GM21515 (cell line): ENCODE measurements at regions not wholly inside any gene's neighbourhood (a gene's known extent, or its start where the extent isn't known, plus 50 kb on each side); places are given as distances from the start of the nearest gene placed in this dataset.

Experiments used
- ATAC-seq: cut with Tn5 transposase; IDR thresholded peaks from one replicate; pipeline ENCODE4 v1.9.1; 2021; ENCODE audit not compliant: unreplicated experiment

DNA sequence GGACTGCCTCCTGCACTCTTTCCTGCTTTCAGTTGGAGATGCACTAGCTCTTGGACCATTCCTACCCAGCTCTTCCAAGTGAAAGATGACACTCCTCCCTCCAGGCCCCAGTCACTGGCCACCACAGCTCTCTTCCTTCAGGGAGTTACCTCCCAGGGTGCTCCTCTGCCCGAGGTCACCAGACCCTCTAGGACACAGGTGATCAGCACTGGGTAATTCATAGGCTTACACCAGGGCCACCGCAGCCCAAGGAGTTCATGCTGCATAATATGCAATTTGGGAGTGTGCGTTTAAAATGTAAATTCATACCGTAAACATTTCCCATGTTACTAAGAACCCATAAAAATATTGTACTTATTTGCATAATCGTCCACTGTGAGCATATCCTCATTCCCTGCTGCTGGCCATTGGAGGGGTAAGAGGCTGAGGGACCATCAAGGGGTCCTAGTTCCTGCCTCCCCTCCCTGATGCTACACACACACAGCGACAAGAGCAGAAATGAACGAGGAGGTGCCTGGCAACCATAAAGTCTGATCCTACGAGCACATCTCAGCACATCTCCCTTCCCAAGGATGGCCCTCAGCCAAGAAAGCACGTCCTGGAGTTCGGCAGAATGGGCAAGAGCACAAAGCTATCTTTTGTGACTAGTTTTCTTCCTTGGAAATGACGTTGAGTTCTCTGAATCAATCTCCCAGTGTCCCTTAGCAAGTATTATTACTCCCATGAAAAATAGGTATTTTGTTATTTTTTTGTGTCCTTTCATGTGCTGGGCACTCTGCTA is 222.9 kb upstream of the RAB4A start:
- ATAC-seq = no peak

DNA sequence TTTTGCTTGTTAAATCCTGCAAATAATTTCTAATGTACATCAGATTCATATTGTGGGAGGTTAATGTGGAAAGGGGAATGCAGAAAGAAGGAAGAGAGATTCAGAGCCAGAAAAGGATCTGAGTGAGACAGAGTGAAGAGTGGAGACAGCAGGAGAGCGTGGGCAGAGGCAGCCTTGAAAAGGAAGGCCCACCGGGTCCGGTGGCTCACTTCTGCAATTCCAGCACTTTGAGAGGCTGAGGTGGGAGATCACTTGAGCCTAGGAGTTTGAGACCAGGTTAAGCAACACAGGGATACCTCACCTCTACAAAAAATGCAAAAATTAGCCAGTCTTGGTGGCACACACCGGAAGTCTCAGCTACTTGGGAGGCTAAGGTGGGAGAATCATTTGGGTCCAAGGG is 222.0 kb upstream of the RAB4A start:
- ATAC-seq = no peak

DNA sequence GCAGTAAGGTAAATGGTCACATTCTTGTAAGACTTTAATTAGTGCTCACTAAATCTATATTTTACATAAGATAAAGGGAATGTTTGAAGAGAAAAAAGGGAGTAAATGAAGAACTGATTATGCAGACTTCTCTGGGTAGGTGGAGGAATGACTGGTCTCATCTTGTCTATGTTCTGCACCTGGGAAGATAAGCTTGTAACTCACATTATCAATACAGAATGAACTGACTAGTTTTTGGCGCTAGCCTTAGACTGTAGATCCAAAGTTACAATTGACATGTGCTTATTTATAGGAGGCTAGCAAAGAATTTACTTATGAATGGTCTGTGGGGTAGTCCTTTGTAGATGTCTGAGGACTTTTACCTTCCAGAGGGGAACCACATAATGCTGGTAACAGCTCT is 214.9 kb upstream of the RAB4A start:
- ATAC-seq = no peak

DNA sequence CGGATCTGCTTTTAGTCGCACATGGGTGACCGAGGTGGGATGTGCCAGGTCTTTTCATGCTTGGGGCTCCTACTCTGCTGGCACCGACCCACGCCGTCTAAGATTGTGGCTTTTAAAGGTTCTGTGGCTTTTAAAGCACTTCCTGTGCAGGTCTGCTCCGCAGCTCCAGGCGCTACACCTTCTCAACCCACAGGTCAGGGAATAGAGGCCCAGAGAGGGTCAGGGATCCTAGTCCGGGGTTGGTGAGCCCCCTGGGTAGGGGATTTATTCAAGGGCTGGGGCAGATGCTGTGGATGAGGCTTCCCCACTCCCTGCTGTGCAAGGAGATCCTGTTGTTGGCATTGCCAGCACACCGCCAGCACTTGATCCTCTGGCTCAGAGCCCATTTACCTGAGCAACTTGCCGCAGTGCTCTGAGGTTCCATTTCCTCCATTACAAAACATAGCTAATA is 212.8 kb upstream of the RAB4A start:
- no peak for ATAC-seq

DNA sequence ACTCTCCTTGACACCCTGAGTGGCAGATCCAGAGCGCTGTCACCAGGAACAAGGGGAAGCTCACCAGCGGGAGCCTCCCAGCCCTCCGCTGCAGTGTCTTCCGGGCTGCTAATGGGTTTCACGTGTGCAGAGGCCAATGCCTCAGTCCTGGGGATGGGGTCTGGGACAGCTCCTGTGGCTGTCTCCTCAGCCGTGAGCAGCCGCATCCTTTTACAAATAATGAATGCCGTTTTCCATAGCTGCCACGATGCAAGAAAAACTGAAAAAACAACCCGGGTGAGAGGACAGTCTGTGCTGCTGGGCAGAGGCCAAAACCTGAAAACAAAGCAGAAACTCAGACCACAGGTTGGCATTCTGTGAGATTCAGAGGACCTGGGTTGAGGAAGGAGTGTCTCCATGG is 212.2 kb upstream of the RAB4A start:
- ATAC-seq = no peak

DNA sequence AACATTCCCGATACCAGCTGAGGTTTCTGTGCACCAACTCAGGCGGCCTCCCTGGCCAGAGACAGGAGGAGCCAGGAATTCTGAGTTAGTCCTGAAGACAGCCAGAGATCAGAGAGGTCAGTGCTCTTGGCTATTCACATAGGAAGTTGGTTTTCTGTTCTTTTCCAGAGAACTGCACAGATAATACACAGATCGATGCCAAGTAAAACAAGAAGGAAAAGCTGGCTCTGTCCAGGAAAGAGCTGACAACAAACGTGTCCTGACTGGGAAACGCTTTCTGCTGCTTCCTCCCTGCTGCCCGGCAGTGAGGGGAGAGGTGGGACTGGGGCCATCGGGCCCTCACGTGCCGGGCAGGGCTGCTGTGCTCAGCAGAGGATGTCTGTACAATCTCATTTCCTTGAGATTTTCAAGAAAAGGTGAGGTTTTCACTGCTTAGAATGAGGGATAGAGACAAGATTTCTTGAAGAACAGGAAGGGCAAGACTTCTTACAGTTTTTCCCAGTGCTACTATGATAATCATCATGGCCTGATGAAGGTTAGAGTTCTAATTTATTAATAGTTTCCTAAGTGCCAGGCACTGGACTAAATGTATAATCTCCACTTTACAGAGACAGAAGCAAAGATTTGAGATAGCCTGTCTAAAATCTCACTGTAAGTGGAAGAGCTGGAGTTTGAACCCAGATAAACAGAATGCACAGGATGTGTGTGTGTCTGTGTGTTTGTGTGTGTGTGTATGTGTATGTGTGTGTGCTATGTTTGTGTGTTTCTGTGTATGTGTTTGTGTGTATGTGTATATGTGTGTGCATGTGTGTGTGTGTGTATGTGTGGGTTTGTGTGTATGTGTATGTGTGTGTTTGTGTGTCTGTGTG is 211.0 kb upstream of the RAB4A start:
- no peak for ATAC-seq

DNA sequence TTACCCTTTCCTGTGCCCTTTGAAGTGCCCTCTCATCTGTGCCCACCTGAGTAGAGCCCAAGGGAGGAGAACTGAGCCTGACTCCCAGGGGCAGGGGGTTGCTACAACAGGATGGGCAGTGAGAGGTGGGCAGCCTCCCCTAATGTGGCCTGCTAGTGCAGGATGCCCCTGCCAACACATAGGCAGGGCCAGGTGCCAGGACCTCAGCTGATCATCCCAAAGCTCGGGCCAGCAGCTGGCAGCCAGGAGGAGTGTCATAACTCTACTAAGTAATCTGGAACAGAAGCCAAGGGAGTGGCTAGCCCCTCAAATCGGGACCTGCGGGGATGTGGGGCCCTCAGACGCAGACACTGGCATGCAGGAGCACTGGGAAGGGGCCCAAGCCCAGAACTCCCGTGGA is 208.8 kb upstream of the RAB4A start:
- no peak for ATAC-seq

GRCh38 chr1:229063154-229063773 is 207.6 kb upstream of the RAB4A start:
- no peak for ATAC-seq

GRCh38 chr1:229064320-229065168 is 206.4 kb upstream of the RAB4A start:
- no peak for ATAC-seq

GRCh38 chr1:229065613-229066012 is 205.3 kb upstream of the RAB4A start:
- no peak for ATAC-seq

- ATAC-seq = no peak
Observed at GRCh38 chr1:229066591-229066990, 204.3 kb upstream of the RAB4A start.

- ATAC-seq = no peak
Observed at GRCh38 chr1:229067546-229067945, 203.4 kb upstream of the RAB4A start.

GRCh38 chr1:229068270-229068987 is 202.5 kb upstream of the RAB4A start:
- ATAC-seq = no peak

DNA sequence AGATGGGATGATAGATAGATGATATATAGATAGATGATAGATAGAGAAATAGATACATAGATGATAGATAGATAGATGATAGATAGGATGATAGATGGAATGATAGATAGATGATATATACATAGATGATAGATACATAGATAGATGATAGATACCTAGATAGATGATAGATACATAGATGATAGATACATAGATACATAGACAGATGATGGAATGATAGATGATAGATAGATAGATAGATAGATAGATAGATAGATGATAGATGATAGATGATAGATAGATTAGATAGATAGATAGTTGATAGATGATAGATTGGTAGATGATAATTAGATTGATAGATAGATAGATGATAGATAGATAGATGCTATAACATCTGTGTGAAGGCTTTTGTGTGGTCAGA is 201.7 kb upstream of the RAB4A start:
- no peak for ATAC-seq

- ATAC-seq = no peak
Observed at GRCh38 chr1:229070168-229070567, 200.7 kb upstream of the RAB4A start.

DNA sequence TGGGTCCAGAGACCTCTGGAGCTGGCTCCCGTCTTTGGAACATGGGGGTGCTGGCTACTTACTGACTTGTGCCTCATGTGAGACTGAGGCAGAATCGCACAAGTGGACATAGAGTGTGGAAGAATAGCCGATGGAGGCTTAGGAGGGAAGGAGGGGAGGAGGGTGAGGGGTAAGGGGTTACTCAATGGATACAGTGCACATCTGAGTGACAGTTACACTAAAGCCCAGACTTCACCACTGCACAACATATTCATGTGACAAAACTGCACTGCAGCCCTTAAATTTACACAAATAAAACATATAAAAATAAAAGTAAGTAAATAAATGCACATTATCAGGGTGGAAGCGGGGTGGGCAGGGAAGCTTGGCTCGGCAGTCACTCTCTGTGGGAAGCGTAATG is 197.7 kb upstream of the RAB4A start:
- ATAC-seq = no peak

DNA sequence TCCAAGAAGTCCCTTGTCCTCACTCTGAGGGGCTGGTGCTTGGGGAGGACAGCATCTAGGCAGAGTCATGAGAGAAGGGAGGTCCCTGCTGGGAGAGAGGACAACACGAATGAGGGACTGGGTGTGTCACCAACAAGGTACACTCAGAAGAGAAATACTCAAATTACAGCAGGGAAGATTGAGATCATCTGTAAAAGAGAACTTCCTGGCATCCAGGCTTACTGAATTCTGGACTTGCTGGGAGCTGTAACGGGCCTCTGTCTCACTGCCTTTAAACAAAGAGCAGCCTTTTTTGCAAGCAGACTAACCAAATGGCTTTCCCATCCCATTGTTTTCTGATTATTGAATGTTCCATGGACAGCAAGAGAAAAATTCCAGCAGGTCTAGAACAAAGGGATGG is 195.7 kb upstream of the RAB4A start:
- ATAC-seq = no peak

DNA sequence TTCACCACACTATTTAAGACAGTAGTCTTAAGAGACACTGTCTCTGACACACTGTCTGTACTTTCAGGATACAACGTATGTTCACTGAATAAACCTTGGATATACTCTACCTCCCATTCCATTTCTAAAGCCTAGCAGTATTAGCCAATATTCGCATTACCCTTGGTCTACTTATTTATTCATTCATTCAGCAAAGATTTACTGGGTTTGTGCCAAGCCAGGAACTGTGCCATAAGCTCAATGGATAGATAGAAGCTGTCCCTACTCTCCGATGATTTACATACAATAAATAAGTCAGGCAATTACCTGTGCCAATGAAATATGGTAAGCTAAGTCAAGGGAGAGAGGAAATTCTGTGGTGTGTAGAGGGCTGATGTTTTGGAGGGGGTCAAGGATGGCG is 195.2 kb upstream of the RAB4A start:
- no peak for ATAC-seq

- no peak for ATAC-seq
Observed at GRCh38 chr1:229076195-229076594, 194.7 kb upstream of the RAB4A start.

GRCh38 chr1:229079016-229079595 is 191.8 kb upstream of the RAB4A start:
- ATAC-seq = no peak
